ENCODE measurements at regions not wholly inside any gene's neighbourhood (a gene's known extent, or its start where the extent isn't known, plus 50 kb on each side); places are given as distances from the start of the nearest gene placed in this dataset.
"Not testable (repeated sequence)": the region's sequence is repeated elsewhere in the genome, so short reads cannot be mapped to it uniquely, and the experiment has no call there.

GRCh38 chr6:139738801-139739455 lies 364.5 kb upstream of the CITED2 start:
- DNase-seq: no peak

- DNase-seq: no peak
Observed at GRCh38 chr6:139736325-139736906, 362.0 kb upstream of the CITED2 start.

- DNase-seq: no peak
Observed at GRCh38 chr6:139732451-139732850, 358.0 kb upstream of the CITED2 start.

GRCh38 chr6:139730340-139730974 lies 356.0 kb upstream of the CITED2 start:
- no peak for DNase-seq

- no peak for DNase-seq
Observed at GRCh38 chr6:139728876-139729427, 354.5 kb upstream of the CITED2 start.

GRCh38 chr6:139726272-139726671 lies 351.8 kb upstream of the CITED2 start:
- DNase-seq: not testable (repeated sequence)

DNA sequence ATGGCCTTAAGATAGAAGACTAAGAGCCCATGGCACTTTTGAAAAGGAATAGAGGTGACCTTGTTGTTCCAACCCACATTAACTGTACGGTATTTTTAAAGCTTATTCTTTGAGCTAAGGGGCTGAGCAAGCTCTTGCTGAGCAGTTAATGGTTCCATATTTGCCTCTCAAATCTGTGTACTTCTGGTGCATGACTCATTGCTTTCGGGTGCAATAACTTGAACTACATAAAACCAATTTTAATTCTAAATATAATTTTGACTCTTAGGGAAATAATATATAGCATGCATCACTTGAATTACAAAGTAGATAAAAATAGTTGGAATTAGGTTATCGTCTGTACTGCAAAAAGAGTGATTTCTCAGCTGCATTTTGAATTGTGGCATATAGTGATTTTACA lies 348.1 kb upstream of the CITED2 start:
- no peak for DNase-seq

DNA sequence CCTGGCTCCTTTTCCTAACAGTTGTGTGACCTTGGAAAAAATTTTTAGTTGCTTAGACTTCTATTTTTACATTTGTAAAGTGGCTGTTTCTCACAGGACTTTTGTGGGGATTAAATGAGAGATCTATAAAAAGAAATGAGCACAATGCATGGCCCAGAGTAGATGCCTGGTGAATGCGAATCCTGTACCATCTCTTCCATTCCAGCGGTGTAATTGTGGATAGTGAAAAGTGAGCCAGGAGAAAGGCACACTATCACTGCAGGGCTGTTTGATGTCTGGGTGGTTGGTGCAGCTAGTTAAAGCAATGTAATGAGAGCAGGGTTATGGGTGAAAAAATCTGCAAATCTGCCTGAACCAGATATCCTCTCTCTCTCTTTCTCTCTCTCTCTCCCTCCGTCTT lies 347.5 kb upstream of the CITED2 start:
- DNase-seq: peak; percentile 7

DNA sequence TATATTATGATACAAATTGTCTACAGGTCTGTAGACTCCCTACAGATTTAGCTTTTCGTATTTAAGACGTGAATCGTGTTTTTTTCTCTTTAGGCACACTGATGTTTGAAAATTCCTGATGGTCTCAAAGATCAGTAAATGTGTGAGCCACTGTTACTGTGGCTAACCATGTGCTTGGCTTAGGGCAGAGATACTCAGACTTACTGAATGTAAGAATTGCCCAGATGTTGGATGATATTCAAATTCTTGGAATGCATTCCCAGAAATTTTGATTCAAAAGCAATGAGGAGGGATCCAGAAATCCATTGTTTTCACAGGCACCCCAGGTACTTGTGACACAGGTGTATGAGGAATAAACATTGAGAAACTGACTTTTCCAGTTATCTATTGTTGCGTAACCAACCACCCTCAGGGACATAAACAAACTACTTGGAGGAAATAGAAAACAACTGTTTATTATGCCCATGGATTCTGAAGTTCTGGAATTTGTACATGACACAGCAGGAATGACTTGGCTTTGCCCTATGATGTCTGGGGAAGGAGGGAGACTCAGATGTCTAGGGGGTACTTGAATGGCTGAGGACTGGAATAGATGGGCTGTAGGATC lies 339.6 kb upstream of the CITED2 start:
- DNase-seq: no peak

GRCh38 chr6:139713424-139713823 lies 339.0 kb upstream of the CITED2 start:
- DNase-seq: no peak

- DNase-seq: no peak
Observed at GRCh38 chr6:139712830-139713229, 338.4 kb upstream of the CITED2 start.

GRCh38 chr6:139711804-139712585 lies 337.5 kb upstream of the CITED2 start:
- DNase-seq: no peak

DNA sequence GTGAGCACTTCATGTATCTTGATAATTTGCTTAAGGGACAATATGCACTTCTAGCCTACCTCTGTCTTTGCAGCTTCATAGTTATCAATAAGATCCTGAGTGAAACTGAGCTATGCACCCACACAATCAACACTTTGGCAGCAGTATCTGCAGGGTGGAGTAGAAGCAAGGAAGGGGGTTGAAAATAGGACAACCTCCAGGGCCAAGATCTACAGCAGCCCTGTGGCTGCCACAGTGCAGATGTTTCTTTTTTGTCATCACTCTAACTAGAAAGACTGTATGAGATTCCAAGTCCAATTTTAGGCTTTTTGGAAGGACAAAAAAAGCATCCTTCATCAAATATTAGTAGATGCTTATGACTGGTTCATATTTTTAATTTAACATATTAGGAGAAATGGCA lies 336.1 kb upstream of the CITED2 start:
- DNase-seq: peak; percentile 24

DNA sequence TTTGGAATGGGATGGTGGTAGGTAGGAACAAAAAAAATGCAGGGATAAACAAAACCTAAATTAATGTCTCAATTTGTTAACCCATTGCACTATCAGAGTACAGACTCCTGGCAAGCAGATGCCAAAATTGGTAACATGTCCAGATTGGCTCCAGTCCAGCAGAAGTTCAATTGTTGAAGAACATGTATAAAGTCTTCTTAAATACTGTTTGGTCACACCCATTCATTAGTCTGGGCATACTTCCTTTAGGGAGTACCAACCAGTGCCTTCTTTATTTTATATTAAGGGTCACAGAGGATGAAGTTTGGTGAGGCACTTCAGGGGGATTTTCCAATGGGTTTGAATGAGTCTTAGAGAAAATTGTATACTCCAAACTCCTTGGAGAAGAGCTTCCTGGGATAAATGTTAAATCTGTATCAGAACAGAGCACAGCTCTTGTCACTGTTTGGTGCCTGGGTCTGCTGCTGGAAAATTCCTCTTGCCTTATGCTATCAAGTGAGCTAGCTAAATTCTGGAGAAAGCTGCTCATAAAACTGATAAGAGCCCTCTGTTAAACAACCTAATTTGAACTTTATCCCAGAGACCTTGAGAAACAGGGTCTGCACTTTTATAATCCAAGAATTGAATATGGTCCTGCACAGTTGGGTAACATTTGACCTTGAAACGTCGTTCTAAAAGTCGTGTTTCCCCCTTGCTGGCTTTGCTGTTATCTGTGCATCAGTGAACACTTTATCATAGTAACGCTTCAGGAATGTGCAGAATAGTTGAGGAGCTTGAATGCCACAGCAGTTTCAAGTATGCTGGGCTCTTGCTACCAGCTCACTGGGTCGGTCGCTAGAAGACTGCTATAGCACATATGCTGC lies 334.1 kb upstream of the CITED2 start:
- peak; percentile 21 for DNase-seq

DNA sequence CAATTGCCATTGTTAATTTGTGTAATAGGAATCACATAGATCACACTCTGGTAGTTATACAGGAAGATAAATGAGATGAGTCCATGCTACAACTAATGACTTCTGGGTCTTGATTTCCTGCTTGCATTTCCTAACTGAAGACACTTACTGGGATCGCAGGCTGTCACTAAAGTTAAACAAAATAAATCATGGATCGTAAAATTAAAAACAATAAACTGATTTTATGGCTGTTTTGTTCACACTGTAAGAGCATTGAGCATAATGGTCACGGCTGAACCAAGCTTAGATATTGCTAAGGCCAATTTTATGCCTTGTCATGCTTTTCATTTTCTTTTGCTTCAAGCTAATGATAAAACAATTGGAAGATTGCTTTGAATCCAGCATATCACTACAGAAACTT lies 332.5 kb upstream of the CITED2 start:
- no peak for DNase-seq

DNA sequence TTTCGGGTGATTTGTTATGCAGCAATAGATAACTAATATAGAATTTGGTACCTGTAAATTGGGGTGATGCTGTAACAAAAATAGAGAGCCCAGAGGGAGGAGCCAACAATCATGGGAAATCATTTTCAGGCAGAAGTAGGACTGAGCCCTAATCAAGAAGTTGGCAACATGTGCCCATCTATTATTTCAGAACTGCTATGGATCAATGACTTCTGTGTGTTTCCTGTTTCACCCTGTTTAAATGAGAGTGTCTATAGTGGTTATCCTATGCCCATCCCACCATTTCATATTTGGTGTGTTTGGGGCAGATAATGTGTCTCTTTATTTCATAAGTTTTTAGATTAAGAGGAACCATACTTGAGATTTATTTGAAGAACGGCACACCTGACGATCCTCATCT lies 330.8 kb upstream of the CITED2 start:
- DNase-seq: no peak

DNA sequence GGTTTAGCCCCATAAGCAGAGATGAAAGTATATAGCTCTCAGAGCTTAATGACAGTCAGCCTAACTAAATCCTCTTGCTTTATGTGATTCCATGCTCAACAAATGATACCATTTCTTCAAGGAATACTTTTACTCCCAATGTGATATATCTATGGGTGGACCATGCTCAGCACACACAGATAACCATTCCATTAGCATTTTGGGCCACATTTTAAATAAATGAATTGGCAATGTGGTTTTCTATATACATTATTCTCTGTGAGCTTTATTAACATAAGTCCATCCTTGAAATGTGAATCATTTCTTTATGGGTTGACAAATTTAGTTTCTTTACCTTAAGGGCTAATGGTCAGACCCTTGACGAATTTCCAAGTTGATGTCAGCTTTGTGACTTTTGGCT lies 329.3 kb upstream of the CITED2 start:
- no peak for DNase-seq

GRCh38 chr6:139702706-139703105 lies 328.3 kb upstream of the CITED2 start:
- no peak for DNase-seq

DNA sequence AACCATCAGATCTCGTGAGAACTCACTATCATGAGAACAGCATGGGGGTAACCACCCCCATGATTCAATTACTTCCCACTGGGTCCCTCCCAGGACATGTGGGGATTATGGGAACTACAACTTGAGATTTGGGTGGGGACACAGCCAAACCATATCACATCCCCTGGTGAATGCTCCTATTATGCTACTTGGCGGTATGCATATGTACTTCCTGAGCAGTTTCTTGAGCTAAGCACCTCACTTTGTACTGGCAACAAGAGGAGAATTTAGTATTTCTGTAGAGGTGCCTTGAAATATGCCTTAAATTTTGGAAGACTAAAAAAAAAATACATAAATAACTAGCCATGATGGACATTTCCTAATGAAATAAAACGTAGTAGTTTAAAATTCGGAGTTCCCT lies 327.2 kb upstream of the CITED2 start:
- DNase-seq: no peak

DNA sequence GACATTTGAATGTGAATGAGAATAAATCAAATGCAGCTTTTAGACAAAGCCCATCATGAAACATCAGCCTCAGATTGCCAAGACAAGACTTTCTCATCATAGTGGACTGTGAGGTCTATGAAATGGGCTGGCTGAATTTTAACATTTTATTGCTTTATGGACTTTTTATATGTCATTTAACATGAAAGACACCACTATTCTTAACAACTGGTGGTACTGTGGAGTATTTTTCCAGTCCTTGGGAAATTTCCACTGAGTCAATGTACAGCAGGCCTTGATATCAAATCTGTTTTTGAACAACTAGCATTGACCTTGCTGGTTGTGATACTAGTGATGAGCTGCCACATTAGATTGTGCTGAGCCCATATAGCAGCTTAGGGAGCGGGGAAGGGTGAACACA lies 326.6 kb upstream of the CITED2 start:
- DNase-seq: no peak

- DNase-seq: no peak
Observed at GRCh38 chr6:139699911-139700310, 325.5 kb upstream of the CITED2 start.

Measured in tongue (tissue), 1 donor.